HUES64 (cell line): ENCODE measurements at regions not wholly inside any gene's neighbourhood (a gene's known extent, or its start where the extent isn't known, plus 50 kb on each side); places are given as distances from the start of the nearest gene placed in this dataset.

Source experiments
- H3K27ac ChIP-seq: 2 replicates; pipeline ENCODE4 v1.7.0; 2013; ENCODE audit warnings: low read depth, low read length, inconsistent platforms
- H3K27me3 ChIP-seq: 2 replicates; pipeline ENCODE4 v1.6.1; 2013; ENCODE audit warnings: mild to moderate bottlenecking, low read length; ENCODE audit not compliant: insufficient read depth
- H3K36me3 ChIP-seq: 2 replicates; pipeline ENCODE4 v1.6.1; 2013; ENCODE audit warnings: mild to moderate bottlenecking, low read length; ENCODE audit not compliant: insufficient read depth
- H3K4me1 ChIP-seq: 2 replicates; pipeline ENCODE4 v1.6.1; 2013; ENCODE audit warnings: mild to moderate bottlenecking, low read length, moderate library complexity; ENCODE audit not compliant: insufficient read depth
- H3K4me3 ChIP-seq: 2 replicates; pipeline ENCODE4 v1.5.1; 2013; ENCODE audit warnings: mild to moderate bottlenecking, low read length, moderate library complexity
- H3K9ac ChIP-seq: 2 replicates; pipeline ENCODE4 v1.6.1; 2013; ENCODE audit warnings: mild to moderate bottlenecking, low read depth, low read length
- H3K9me3 ChIP-seq: 2 replicates; pipeline ENCODE4 v1.6.1; 2013; ENCODE audit warnings: low read depth, low read length; ENCODE audit not compliant: insufficient read depth
- WGBS: fragments of 150-250, 120-280 bp; methylation state at CpG from one replicate; pipeline ENCODE4 v1.1.7; 2013; ENCODE audit warnings: missing lambda C conversion rate; 5-methylcytosine and 5-hydroxymethylcytosine counted together

GRCh38 chr3:65194744-65195143 is 506.9 kb upstream of the ADAMTS9 start:
- WGBS, result 100% methylated on average over 4 of the region's 4 CpGs

GRCh38 chr3:65194047-65194714 is 506.4 kb upstream of the ADAMTS9 start:
- Histone ChIP-seq H3K4me1 (peaks cover 12% of the 10 kb centered on the region; the same call in 1 of the 2 replicates), H3K27me3 (no peaks in the 10 kb centered on the region), H3K9me3 (no peaks in the 10 kb centered on the region), H3K36me3 (no peaks in the 10 kb centered on the region), H3K4me3 (no peak overlapping the region), H3K9ac (no peak overlapping the region), H3K27ac (no peak overlapping the region)
- 77% methylated on average over 6 of the region's 6 CpGs for WGBS

More at GRCh38 chr3:65194744-65195143, 506.9 kb upstream of the ADAMTS9 start:
- H3K36me3 ChIP-seq, result no peaks in the 10 kb centered on the region
- H3K27ac ChIP-seq, result no peak overlapping the region
- no peak overlapping the region for H3K4me3 ChIP-seq
- H3K27me3 ChIP-seq, result no peaks in the 10 kb centered on the region
- H3K4me1 ChIP-seq, result peaks cover 12% of the 10 kb centered on the region; the same call in 1 of the 2 replicates
- no peak overlapping the region for H3K9ac ChIP-seq
- no peaks in the 10 kb centered on the region for H3K9me3 ChIP-seq

GRCh38 chr3:65193531-65193930 is 505.7 kb upstream of the ADAMTS9 start:
- 91% methylated on average over 9 of the region's 9 CpGs for WGBS
- H3K4me3 ChIP-seq, result no peak overlapping the region
- no peaks in the 10 kb centered on the region for H3K9me3 ChIP-seq
- H3K4me1 ChIP-seq, result peaks cover 12% of the 10 kb centered on the region; the same call in 1 of the 2 replicates
- no peak overlapping the region for H3K9ac ChIP-seq
- H3K27ac ChIP-seq, result no peak overlapping the region
- H3K27me3 ChIP-seq, result no peaks in the 10 kb centered on the region
- no peaks in the 10 kb centered on the region for H3K36me3 ChIP-seq

GRCh38 chr3:65190111-65190510 is 502.3 kb upstream of the ADAMTS9 start:
- H3K4me1 ChIP-seq, result peaks cover 4% of the 10 kb centered on the region; the same call in 1 of the 2 replicates
- H3K9me3 ChIP-seq, result 0 out of 2 replicates have a peak, but pooled peaks cover 6% of the 10 kb centered on the region
- no peaks in the 10 kb centered on the region for H3K36me3 ChIP-seq
- no peaks in the 10 kb centered on the region for H3K27me3 ChIP-seq
- H3K9ac ChIP-seq, result no peak overlapping the region
- H3K4me3 ChIP-seq, result no peak overlapping the region
- no peak overlapping the region for H3K27ac ChIP-seq
- 67% methylated on average over 1 of the region's 1 CpG for WGBS

- Histone ChIP-seq H3K27ac (no peak overlapping the region), H3K9me3 (0 out of 2 replicates have a peak, but pooled peaks cover 6% of the 10 kb centered on the region), H3K27me3 (no peaks in the 10 kb centered on the region), H3K4me3 (no peak overlapping the region), H3K9ac (no peak overlapping the region), H3K4me1 (no peaks in the 10 kb centered on the region), H3K36me3 (no peaks in the 10 kb centered on the region)
- WGBS, result no CpG with 5 or more reads among the region's 2 CpGs
Measured at GRCh38 chr3:65186268-65186667, 498.5 kb upstream of the ADAMTS9 start.

GRCh38 chr3:65182682-65183081 is 494.9 kb upstream of the ADAMTS9 start:
- no peak overlapping the region for H3K4me3 ChIP-seq
- no peaks in the 10 kb centered on the region for H3K36me3 ChIP-seq
- H3K9ac ChIP-seq, result no peak overlapping the region
- H3K4me1 ChIP-seq, result peaks cover 9% of the 10 kb centered on the region; the same call in 1 of the 2 replicates
- H3K9me3 ChIP-seq, result 0 out of 2 replicates have a peak, but pooled peaks cover 6% of the 10 kb centered on the region
- H3K27me3 ChIP-seq, result no peaks in the 10 kb centered on the region
- WGBS, result 83% methylated on average over 3 of the region's 3 CpGs
- H3K27ac ChIP-seq, result no peak overlapping the region

GRCh38 chr3:65182085-65182484 is 494.3 kb upstream of the ADAMTS9 start:
- Histone ChIP-seq H3K9ac (no peak overlapping the region), H3K4me1 (peaks cover 9% of the 10 kb centered on the region; the same call in 1 of the 2 replicates), H3K27ac (no peak overlapping the region), H3K27me3 (no peaks in the 10 kb centered on the region), H3K9me3 (0 out of 2 replicates have a peak, but pooled peaks cover 6% of the 10 kb centered on the region), H3K4me3 (no peak overlapping the region), H3K36me3 (no peaks in the 10 kb centered on the region)
- WGBS, result 98% methylated on average over 4 of the region's 4 CpGs

GRCh38 chr3:65181391-65181871 is 493.6 kb upstream of the ADAMTS9 start:
- WGBS, result 86% methylated on average over 5 of the region's 6 CpGs
- H3K27me3 ChIP-seq, result no peaks in the 10 kb centered on the region
- H3K9ac ChIP-seq, result no peak overlapping the region
- H3K4me1 ChIP-seq, result peaks cover 9% of the 10 kb centered on the region; the same call in 1 of the 2 replicates
- 0 out of 2 replicates have a peak, but pooled peaks cover 6% of the 10 kb centered on the region for H3K9me3 ChIP-seq
- H3K4me3 ChIP-seq, result no peak overlapping the region
- no peak overlapping the region for H3K27ac ChIP-seq
- no peaks in the 10 kb centered on the region for H3K36me3 ChIP-seq

- Histone ChIP-seq H3K9ac (no peak overlapping the region), H3K27me3 (no peaks in the 10 kb centered on the region), H3K36me3 (no peaks in the 10 kb centered on the region), H3K9me3 (no peaks in the 10 kb centered on the region), H3K4me3 (no peak overlapping the region), H3K4me1 (peaks cover 9% of the 10 kb centered on the region; the same call in 1 of the 2 replicates), H3K27ac (no peak overlapping the region)
- WGBS, result 91% methylated on average over 6 of the region's 6 CpGs
Measured at GRCh38 chr3:65178703-65179102, 490.9 kb upstream of the ADAMTS9 start.

GRCh38 chr3:65177960-65178376 is 490.2 kb upstream of the ADAMTS9 start:
- WGBS, result 90% methylated on average over 1 of the region's 1 CpG
- Histone ChIP-seq H3K9me3 (no peaks in the 10 kb centered on the region), H3K4me3 (no peak overlapping the region), H3K27ac (no peak overlapping the region), H3K4me1 (peaks cover 9% of the 10 kb centered on the region; the same call in 1 of the 2 replicates), H3K9ac (no peak overlapping the region), H3K36me3 (no peaks in the 10 kb centered on the region), H3K27me3 (no peaks in the 10 kb centered on the region)

- Histone ChIP-seq H3K27me3 (no peaks in the 10 kb centered on the region), H3K27ac (no peak overlapping the region)
Measured at GRCh38 chr3:65174713-65175112, 486.9 kb upstream of the ADAMTS9 start.

More at GRCh38 chr3:65174713-65175112, 486.9 kb upstream of the ADAMTS9 start:
- H3K9me3 ChIP-seq, result no peaks in the 10 kb centered on the region
- 90% methylated on average over 1 of the region's 2 CpGs for WGBS
- H3K36me3 ChIP-seq, result no peaks in the 10 kb centered on the region
- H3K9ac ChIP-seq, result no peak overlapping the region
- H3K4me1 ChIP-seq, result peaks cover 9% of the 10 kb centered on the region; the same call in 1 of the 2 replicates
- H3K4me3 ChIP-seq, result no peak overlapping the region
